OCI-LY1 (cell line): ENCODE measurements at regions not wholly inside any gene's neighbourhood (a gene's known extent, or its start where the extent isn't known, plus 50 kb on each side); places are given as distances from the start of the nearest gene placed in this dataset.

ENCODE experiments used
- H2AFZ ChIP-seq: fragments of 200-600 bp; sonication (generic), shearing (Covaris generic); 2 replicates; pipeline ENCODE4 v1.6.0; 2014; ENCODE audit warnings: antibody characterized with exemption, mild to moderate bottlenecking, low read length
- H3F3A ChIP-seq: fragments of 200-600 bp; sonication (generic), shearing (Covaris generic); 2 replicates; pipeline ENCODE4 v1.6.0; 2014; ENCODE audit warnings: mild to moderate bottlenecking, antibody characterized with exemption, low read length, moderate library complexity; ENCODE audit not compliant: insufficient read depth
- H3K27ac ChIP-seq: fragments of 200-600 bp; sonication (generic); 2 replicates; pipeline ENCODE4 v1.5.1; 2014; ENCODE audit warnings: low read length, mixed run types, mild to moderate bottlenecking, low read depth; ENCODE audit not compliant: poor library complexity, severe bottlenecking
- H3K27me3 ChIP-seq: fragments of 200-600 bp; sonication (generic); 2 replicates; pipeline ENCODE4 v1.6.0; 2014; ENCODE audit warnings: antibody characterized with exemption, mild to moderate bottlenecking, low read length, moderate library complexity; ENCODE audit not compliant: insufficient read depth
- H3K36me3 ChIP-seq: fragments of 200-600 bp; sonication (generic); 2 replicates; pipeline ENCODE4 v1.6.1; 2014; ENCODE audit warnings: mild to moderate bottlenecking, antibody characterized with exemption, low read length, moderate library complexity, mixed read lengths; ENCODE audit not compliant: insufficient read depth
- H3K4me1 ChIP-seq: fragments of 200-600 bp; sonication (generic); 2 replicates; pipeline ENCODE4 v1.5.1; 2014; ENCODE audit warnings: mild to moderate bottlenecking, low read length, moderate library complexity; ENCODE audit not compliant: insufficient read depth, severe bottlenecking
- H3K4me2 ChIP-seq: fragments of 200-600 bp; sonication (generic), shearing (Covaris generic); 2 replicates; pipeline ENCODE4 v1.6.1; 2014; ENCODE audit warnings: low read length
- H3K4me3 ChIP-seq: fragments of 200-600 bp; sonication (generic); 2 replicates; pipeline ENCODE4 v1.5.1; 2014; ENCODE audit warnings: low read length, low read depth, mild to moderate bottlenecking, mixed read lengths; ENCODE audit not compliant: poor library complexity, severe bottlenecking
- H3K79me2 ChIP-seq: fragments of 200-600 bp; shearing (Covaris generic); 2 replicates; pipeline ENCODE4 v1.6.1; 2016; ENCODE audit warnings: mixed run types, low read length, mixed read lengths; ENCODE audit not compliant: insufficient read depth
- H3K9ac ChIP-seq: fragments of 200-600 bp; sonication (generic), shearing (Covaris generic); 2 replicates; pipeline ENCODE4 v1.6.1; 2014; ENCODE audit warnings: mild to moderate bottlenecking, low read length, mixed read lengths
- H3K9me2 ChIP-seq: fragments of 200-600 bp; sonication (generic), shearing (Covaris generic); 2 replicates; pipeline ENCODE4 v1.6.1; 2014; ENCODE audit warnings: low read depth, mild to moderate bottlenecking, low read length, mixed read lengths
- H3K9me3 ChIP-seq: fragments of 200-600 bp; shearing (Covaris generic); 2 replicates; pipeline ENCODE4 v1.6.1; 2014; ENCODE audit warnings: low read length, mixed read lengths
- H4K20me1 ChIP-seq: fragments of 200-600 bp; sonication (generic), shearing (Covaris generic); 2 replicates; pipeline ENCODE4 v1.6.0; 2016; ENCODE audit warnings: mild to moderate bottlenecking, low read length; ENCODE audit not compliant: insufficient read depth
- EZH2 ChIP-seq: fragments of 200-600 bp; sonication (generic), shearing (Covaris generic); IDR thresholded peaks from 2 replicates; pipeline ENCODE4 v1.8.0; 2017; ENCODE audit warnings: borderline replicate concordance, mixed run types, mild to moderate bottlenecking, antibody characterized with exemption, low read length, moderate library complexity, mixed read lengths
- TF ChIP-seq, protein P1 (sequence below): fragments of 200-600 bp; sonication (generic), shearing (Covaris generic); IDR thresholded peaks from 2 replicates; pipeline ENCODE4 v1.5.1; 2017; ENCODE audit warnings: mild to moderate bottlenecking, antibody characterized with exemption, low read length, moderate library complexity, mixed read lengths

DNA sequence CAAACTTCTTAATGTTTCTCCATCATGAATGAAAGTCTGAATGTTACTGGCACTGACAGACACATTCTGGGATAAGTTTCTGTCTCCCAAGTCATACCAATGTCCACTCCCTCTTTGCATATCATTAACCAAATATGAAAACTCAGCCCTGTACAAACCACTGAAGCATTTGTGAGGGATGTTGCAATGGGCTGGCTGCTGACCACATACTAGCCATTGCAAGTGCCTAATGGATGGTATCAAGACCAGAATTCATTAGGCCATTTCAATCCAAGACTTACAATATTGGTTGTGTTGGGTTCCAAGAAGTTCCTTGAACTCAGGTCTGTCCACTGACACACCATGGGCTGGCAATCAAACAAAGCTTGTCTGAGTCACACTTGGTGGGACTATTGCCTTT, 73.8 kb downstream of the CBLN2 start:
- TF ChIP-seq, protein P1, sequence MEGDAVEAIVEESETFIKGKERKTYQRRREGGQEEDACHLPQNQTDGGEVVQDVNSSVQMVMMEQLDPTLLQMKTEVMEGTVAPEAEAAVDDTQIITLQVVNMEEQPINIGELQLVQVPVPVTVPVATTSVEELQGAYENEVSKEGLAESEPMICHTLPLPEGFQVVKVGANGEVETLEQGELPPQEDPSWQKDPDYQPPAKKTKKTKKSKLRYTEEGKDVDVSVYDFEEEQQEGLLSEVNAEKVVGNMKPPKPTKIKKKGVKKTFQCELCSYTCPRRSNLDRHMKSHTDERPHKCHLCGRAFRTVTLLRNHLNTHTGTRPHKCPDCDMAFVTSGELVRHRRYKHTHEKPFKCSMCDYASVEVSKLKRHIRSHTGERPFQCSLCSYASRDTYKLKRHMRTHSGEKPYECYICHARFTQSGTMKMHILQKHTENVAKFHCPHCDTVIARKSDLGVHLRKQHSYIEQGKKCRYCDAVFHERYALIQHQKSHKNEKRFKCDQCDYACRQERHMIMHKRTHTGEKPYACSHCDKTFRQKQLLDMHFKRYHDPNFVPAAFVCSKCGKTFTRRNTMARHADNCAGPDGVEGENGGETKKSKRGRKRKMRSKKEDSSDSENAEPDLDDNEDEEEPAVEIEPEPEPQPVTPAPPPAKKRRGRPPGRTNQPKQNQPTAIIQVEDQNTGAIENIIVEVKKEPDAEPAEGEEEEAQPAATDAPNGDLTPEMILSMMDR, result no peak
- TF ChIP-seq EZH2, result no peak
- Histone ChIP-seq H3K4me2 (no peak overlapping the region), H3K36me3 (no peaks in the 10 kb centered on the region), H3K9me2 (no peaks in the 10 kb centered on the region), H3K27ac (no peak overlapping the region), H3K27me3 (no peaks in the 10 kb centered on the region), H4K20me1 (no peaks in the 10 kb centered on the region), H3K4me3 (no peak overlapping the region), H3F3A (no peaks in the 10 kb centered on the region), H3K9ac (no peak overlapping the region), H3K79me2 (no peaks in the 10 kb centered on the region), H3K4me1 (no peaks in the 10 kb centered on the region), H2AFZ (no peak overlapping the region), H3K9me3 (no peaks in the 10 kb centered on the region)

DNA sequence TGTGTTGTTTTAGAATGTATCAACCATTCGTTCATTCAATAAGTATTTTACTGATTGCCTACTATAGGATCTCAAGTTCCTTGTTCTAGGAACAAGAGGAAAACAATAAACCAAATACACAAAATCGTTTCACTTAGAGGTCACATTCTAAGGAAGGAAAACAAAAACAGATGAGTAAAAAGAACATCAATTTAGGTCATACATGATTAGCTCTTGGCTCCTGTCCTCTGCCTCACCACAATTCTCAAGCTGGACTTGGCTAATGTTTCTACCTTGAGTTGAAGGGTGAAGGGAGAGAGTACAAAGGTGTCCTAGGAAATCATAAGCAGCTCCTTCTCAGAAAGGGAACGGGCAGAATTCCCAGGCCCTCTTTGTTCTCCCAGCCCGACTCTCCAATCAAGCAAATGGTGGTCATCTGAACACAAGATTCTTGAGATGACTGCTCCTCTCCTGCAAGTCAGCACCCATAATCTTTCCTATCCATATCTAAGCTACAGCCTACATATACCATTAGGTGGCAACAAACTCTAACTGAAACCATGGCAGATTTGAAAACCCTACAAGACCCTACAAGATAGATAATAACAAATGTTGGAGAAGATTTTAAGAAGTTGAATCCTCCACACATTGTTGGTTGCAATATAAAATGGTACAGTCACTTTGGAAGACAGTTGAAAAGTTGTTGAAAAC, 76.0 kb downstream of the CBLN2 start:
- Histone ChIP-seq H3K9me3 (no peaks in the 10 kb centered on the region), H3K79me2 (no peaks in the 10 kb centered on the region), H3K9ac (no peak overlapping the region), H3K9me2 (no peaks in the 10 kb centered on the region), H3K27me3 (no peaks in the 10 kb centered on the region), H3F3A (no peaks in the 10 kb centered on the region), H3K36me3 (no peaks in the 10 kb centered on the region), H3K27ac (no peak overlapping the region), H2AFZ (no peak overlapping the region), H3K4me2 (no peak overlapping the region), H3K4me3 (no peak overlapping the region), H3K4me1 (no peaks in the 10 kb centered on the region), H4K20me1 (no peaks in the 10 kb centered on the region)
- TF ChIP-seq EZH2, result no peak
- TF ChIP-seq, protein P1, result no peak

DNA sequence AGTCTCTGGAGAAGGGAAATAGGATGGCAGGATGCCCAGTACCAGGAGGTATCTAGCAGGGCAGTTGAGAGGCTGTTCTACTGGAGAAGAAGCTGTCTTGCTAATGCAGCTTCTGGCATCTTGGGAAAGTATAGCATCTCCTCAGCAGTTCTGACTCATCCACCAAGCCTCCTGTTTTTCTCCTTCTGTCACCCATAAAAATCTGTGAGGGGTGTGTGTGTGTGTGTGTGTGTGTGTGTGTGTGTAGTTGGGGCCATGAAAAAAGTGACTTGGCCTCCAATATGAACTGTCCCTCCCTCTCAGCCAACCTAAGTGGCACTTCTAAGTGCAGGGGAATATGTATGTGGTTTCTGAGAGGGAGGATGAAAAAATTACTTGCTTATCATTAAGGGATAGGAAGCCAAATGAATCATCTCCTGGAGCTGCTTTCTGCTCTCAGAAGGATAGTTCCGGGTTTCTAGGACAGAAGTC, 83.9 kb downstream of the CBLN2 start:
- H3K36me3 ChIP-seq, result no peaks in the 10 kb centered on the region
- no peaks in the 10 kb centered on the region for H4K20me1 ChIP-seq
- no peak overlapping the region for H3K4me2 ChIP-seq
- no peaks in the 10 kb centered on the region for H3K27me3 ChIP-seq
- no peaks in the 10 kb centered on the region for H3K4me1 ChIP-seq
- no peak overlapping the region for H2AFZ ChIP-seq
- H3K9me2 ChIP-seq, result no peaks in the 10 kb centered on the region
- H3K4me3 ChIP-seq, result no peak overlapping the region
- H3K9ac ChIP-seq, result no peak overlapping the region
- no peaks in the 10 kb centered on the region for H3K79me2 ChIP-seq
- H3K27ac ChIP-seq, result no peak overlapping the region
- H3F3A ChIP-seq, result no peaks in the 10 kb centered on the region
- no peak for TF ChIP-seq EZH2
- TF ChIP-seq, protein P1, result no peak
- no peaks in the 10 kb centered on the region for H3K9me3 ChIP-seq
